GM23338 (cell line): ENCODE measurements at regions not wholly inside any gene's neighbourhood (a gene's known extent, or its start where the extent isn't known, plus 50 kb on each side); places are given as distances from the start of the nearest gene placed in this dataset.

Experiments
- ATAC-seq: fragments of 200-7000 bp; cut with Tn5 transposase; 3 replicates; pipeline ENCODE4 v1.9.1; 2020
- DNase-seq: peaks from one replicate; pipeline ENCODE4 v3.0.0-alpha.2; 2015; ENCODE audit warnings: low spot score
- H2AFZ ChIP-seq: fragments of 200-600 bp; sonication (generic); 2 replicates; pipeline ENCODE4 v1.8.0; 2016; ENCODE audit warnings: antibody characterized with exemption, mild to moderate bottlenecking, moderate library complexity
- H3F3A ChIP-seq: fragments of 200-600 bp; sonication (generic); replicated peaks from 2 replicates; pipeline ENCODE4 v1.8.0; 2017; ENCODE audit warnings: antibody characterized with exemption, mixed run types, low read depth
- H3K27ac ChIP-seq: fragments of 200-600 bp; sonication (generic); 2 replicates; pipeline ENCODE4 v1.6.1; 2016; ENCODE audit warnings: low read depth
- H3K27me3 ChIP-seq: fragments of 200-600 bp; sonication (generic); 2 replicates; pipeline ENCODE4 v1.8.0; 2016; ENCODE audit warnings: mild to moderate bottlenecking, mixed run types, moderate library complexity; ENCODE audit not compliant: insufficient read depth
- H3K36me3 ChIP-seq: fragments of 200-600 bp; sonication (generic); 2 replicates; pipeline ENCODE4 v1.8.0; 2016; ENCODE audit warnings: mild to moderate bottlenecking; ENCODE audit not compliant: insufficient read depth
- H3K4me1 ChIP-seq: fragments of 200-600 bp; sonication (generic); 2 replicates; pipeline ENCODE4 v1.8.0; 2016; ENCODE audit warnings: mild to moderate bottlenecking, moderate library complexity; ENCODE audit not compliant: insufficient read depth
- H3K4me2 ChIP-seq: fragments of 200-600 bp; sonication (generic); 2 replicates; pipeline ENCODE4 v1.7.1; 2017; ENCODE audit warnings: mixed run types
- H3K4me3 ChIP-seq: fragments of 200-600 bp; sonication (generic); 2 replicates; pipeline ENCODE4 v1.6.1; 2016; ENCODE audit warnings: mixed run types
- H3K79me2 ChIP-seq: fragments of 200-600 bp; sonication (generic); replicated peaks from 2 replicates; pipeline ENCODE4 v1.8.0; 2017; ENCODE audit warnings: mild to moderate bottlenecking; ENCODE audit not compliant: insufficient read depth
- H3K9me2 ChIP-seq: fragments of 200-600 bp; sonication (generic); 2 replicates; pipeline ENCODE4 v1.8.0; 2017; ENCODE audit not compliant: insufficient read depth
- H4K20me1 ChIP-seq: fragments of 200-600 bp; sonication (generic); replicated peaks from 2 replicates; pipeline ENCODE4 v1.8.0; 2017; ENCODE audit warnings: mild to moderate bottlenecking; ENCODE audit not compliant: insufficient read depth
- H3K27ac Mint-ChIP-seq: 2 replicates; pipeline ENCODE4 v1.8.0; 2020; ENCODE audit warnings: inconsistent platforms, mild to moderate bottlenecking, moderate library complexity, mixed read lengths
- H3K27me3 Mint-ChIP-seq: 3 replicates; pipeline ENCODE4 v1.8.0; 2022; ENCODE audit warnings: low read depth, mild to moderate bottlenecking, moderate library complexity, mixed read lengths, inconsistent platforms; ENCODE audit not compliant: insufficient read depth, poor library complexity
- H3K36me3 Mint-ChIP-seq: 3 replicates; pipeline ENCODE4 v1.8.0; 2021; ENCODE audit warnings: low read depth, mild to moderate bottlenecking, inconsistent platforms, moderate library complexity, mixed read lengths
- H3K4me1 Mint-ChIP-seq: 3 replicates; pipeline ENCODE4 v1.8.0; 2020; ENCODE audit warnings: mild to moderate bottlenecking, inconsistent platforms, mixed read lengths
- H3K4me3 Mint-ChIP-seq: 3 replicates; pipeline ENCODE4 v1.8.0; 2021; ENCODE audit warnings: moderate library complexity, mild to moderate bottlenecking, inconsistent platforms, mixed read lengths
- H3K9me3 Mint-ChIP-seq: 3 replicates; pipeline ENCODE4 v1.8.0; 2020; ENCODE audit warnings: moderate library complexity, mild to moderate bottlenecking, inconsistent platforms, mixed read lengths
- CREB1 ChIP-seq: fragments of 250-450 bp; sonication (Bioruptor Pico); IDR thresholded peaks from 2 replicates; pipeline ENCODE4 v1.5.0; 2020; ENCODE audit warnings: low read depth, mild to moderate bottlenecking, moderate library complexity
- CTCF ChIP-seq, 2 experiments: fragments of 200-600 bp in 1 of 2; sonication (generic) in 1 of 2; conservative IDR thresholded peaks; 2 replicates each; pipeline versions ENCODE4 v1.5.1 to v1.6.1; 2016 to 2017; ENCODE audit warnings: antibody characterized with exemption in 2 of 2, low read depth in 2 of 2, mild to moderate bottlenecking in 2 of 2, moderate library complexity in 1 of 2
- ETS1 ChIP-seq: IDR thresholded peaks from 2 replicates; pipeline ENCODE4 v1.6.1; 2016; ENCODE audit warnings: antibody characterized with exemption
- EZH2phosphoT487 ChIP-seq: fragments of 200-600 bp; sonication (generic); IDR thresholded peaks from one replicate; pipeline ENCODE4 v1.8.1; 2018; ENCODE audit warnings: antibody characterized with exemption; ENCODE audit not compliant: unreplicated experiment
- JUNB ChIP-seq: IDR thresholded peaks from one replicate; pipeline ENCODE4 v1.6.1; 2016; ENCODE audit warnings: antibody characterized with exemption; ENCODE audit not compliant: unreplicated experiment
- NANOG ChIP-seq: IDR thresholded peaks from 2 replicates; pipeline ENCODE4 v1.6.1; 2016; ENCODE audit warnings: antibody characterized with exemption, borderline replicate concordance
- POLR2AphosphoS5 ChIP-seq: IDR thresholded peaks from 2 replicates; pipeline ENCODE4 v1.6.1; 2016; ENCODE audit warnings: antibody characterized with exemption, low read depth
- REST ChIP-seq: IDR thresholded peaks from one replicate; pipeline ENCODE4 v1.6.1; 2018; ENCODE audit warnings: antibody characterized with exemption; ENCODE audit not compliant: unreplicated experiment
- STAT1 ChIP-seq: IDR thresholded peaks from one replicate; pipeline ENCODE4 v1.6.1; 2016; ENCODE audit warnings: antibody characterized with exemption; ENCODE audit not compliant: unreplicated experiment
- ZNF114 ChIP-seq: fragments of 250-450 bp; sonication (Bioruptor Pico); IDR thresholded peaks from 2 replicates; pipeline ENCODE4 v1.5.0; 2020; ENCODE audit warnings: mild to moderate bottlenecking, moderate library complexity
- ZNF331 ChIP-seq: fragments of 250-450 bp; sonication (Bioruptor Pico); IDR thresholded peaks from 2 replicates; pipeline ENCODE4 v1.5.0; 2020; ENCODE audit warnings: low read depth, mild to moderate bottlenecking, moderate library complexity
- ZNF462 ChIP-seq: fragments of 250-450 bp; sonication (Bioruptor Pico); IDR thresholded peaks from 2 replicates; pipeline ENCODE4 v1.5.0; 2020; ENCODE audit warnings: mild to moderate bottlenecking, moderate library complexity

GRCh38 chr7:1331561-1332467 lies 99.1 kb downstream of the UNCX start (continued):
- TF ChIP-seq ZNF462 (CRISPR knock-in tag) = no peak
- TF ChIP-seq STAT1 = no peak
- TF ChIP-seq REST = no peak

- no peak overlapping the region for H3K27ac ChIP-seq
- H3K4me3 Mint-ChIP-seq = no peak overlapping the region
- no peaks in the 10 kb centered on the region for H3K79me2 ChIP-seq
- no peak overlapping the region for H2AFZ ChIP-seq
- no peaks in the 10 kb centered on the region for H4K20me1 ChIP-seq
- H3K36me3 ChIP-seq = no peaks in the 10 kb centered on the region
- H3K27me3 ChIP-seq = no peaks in the 10 kb centered on the region
- peaks cover 31% of the 10 kb centered on the region for H3K9me3 Mint-ChIP-seq
- no peaks in the 10 kb centered on the region for H3K9me2 ChIP-seq
- no peaks in the 10 kb centered on the region for H3K4me1 Mint-ChIP-seq
- H3K27me3 Mint-ChIP-seq = peaks cover 2% of the 10 kb centered on the region
- DNase-seq = no peak
- H3K4me3 ChIP-seq = no peak overlapping the region
- no peaks in the 10 kb centered on the region for H3K4me1 ChIP-seq
- no peaks in the 10 kb centered on the region for H3F3A ChIP-seq
- H3K27ac Mint-ChIP-seq = no peak overlapping the region
- no peak for ATAC-seq
- H3K36me3 Mint-ChIP-seq = peaks cover 7% of the 10 kb centered on the region; the same call in 2 of the 3 replicates
- no peak overlapping the region for H3K4me2 ChIP-seq
- no peak for TF ChIP-seq CTCF (conservative IDR thresholded peaks at IDR 0.05; ENCODE audit: low read depth in 2 of 2)
- no peak for TF ChIP-seq ETS1
- TF ChIP-seq NANOG = no peak
- no peak for TF ChIP-seq ZNF331 (CRISPR knock-in tag)
- TF ChIP-seq EZH2phosphoT487 = no peak
- no peak for TF ChIP-seq CREB1 (CRISPR knock-in tag)
- no peak for TF ChIP-seq POLR2AphosphoS5
- TF ChIP-seq JUNB = no peak
- TF ChIP-seq ZNF114 (CRISPR knock-in tag) = no peak
These were observed 103.8 kb downstream of the UNCX start for GRCh38 chr7:1336509-1336908.
